Mucosa of stomach (tissue), 1 donor: ENCODE measurements at regions not wholly inside any gene's neighbourhood (a gene's known extent, or its start where the extent isn't known, plus 50 kb on each side); places are given as distances from the start of the nearest gene placed in this dataset.

Source experiments
- H3K27me3 ChIP-seq: one replicate; pipeline ENCODE4 v1.7.0; 2013; ENCODE audit warnings: mild to moderate bottlenecking, low read length; ENCODE audit not compliant: control insufficient read depth, insufficient read depth
- H3K36me3 ChIP-seq: one replicate; pipeline ENCODE4 v1.7.0; 2013; ENCODE audit warnings: low read length; ENCODE audit not compliant: control insufficient read depth, insufficient read depth
- H3K4me1 ChIP-seq: one replicate; pipeline ENCODE4 v1.7.0; 2013; ENCODE audit warnings: mild to moderate bottlenecking, low read length; ENCODE audit not compliant: control insufficient read depth, insufficient read depth
- H3K4me3 ChIP-seq: one replicate; pipeline ENCODE4 v1.7.0; 2013; ENCODE audit warnings: low read length
- H3K9ac ChIP-seq: one replicate; pipeline ENCODE4 v1.7.0; 2013; ENCODE audit warnings: mild to moderate bottlenecking, low read length, moderate library complexity
- H3K9me3 ChIP-seq: one replicate; pipeline ENCODE4 v1.7.0; 2013; ENCODE audit warnings: mild to moderate bottlenecking, low read length, moderate library complexity; ENCODE audit not compliant: control insufficient read depth
- donor health status: Pancreatic carcinoma.

DNA sequence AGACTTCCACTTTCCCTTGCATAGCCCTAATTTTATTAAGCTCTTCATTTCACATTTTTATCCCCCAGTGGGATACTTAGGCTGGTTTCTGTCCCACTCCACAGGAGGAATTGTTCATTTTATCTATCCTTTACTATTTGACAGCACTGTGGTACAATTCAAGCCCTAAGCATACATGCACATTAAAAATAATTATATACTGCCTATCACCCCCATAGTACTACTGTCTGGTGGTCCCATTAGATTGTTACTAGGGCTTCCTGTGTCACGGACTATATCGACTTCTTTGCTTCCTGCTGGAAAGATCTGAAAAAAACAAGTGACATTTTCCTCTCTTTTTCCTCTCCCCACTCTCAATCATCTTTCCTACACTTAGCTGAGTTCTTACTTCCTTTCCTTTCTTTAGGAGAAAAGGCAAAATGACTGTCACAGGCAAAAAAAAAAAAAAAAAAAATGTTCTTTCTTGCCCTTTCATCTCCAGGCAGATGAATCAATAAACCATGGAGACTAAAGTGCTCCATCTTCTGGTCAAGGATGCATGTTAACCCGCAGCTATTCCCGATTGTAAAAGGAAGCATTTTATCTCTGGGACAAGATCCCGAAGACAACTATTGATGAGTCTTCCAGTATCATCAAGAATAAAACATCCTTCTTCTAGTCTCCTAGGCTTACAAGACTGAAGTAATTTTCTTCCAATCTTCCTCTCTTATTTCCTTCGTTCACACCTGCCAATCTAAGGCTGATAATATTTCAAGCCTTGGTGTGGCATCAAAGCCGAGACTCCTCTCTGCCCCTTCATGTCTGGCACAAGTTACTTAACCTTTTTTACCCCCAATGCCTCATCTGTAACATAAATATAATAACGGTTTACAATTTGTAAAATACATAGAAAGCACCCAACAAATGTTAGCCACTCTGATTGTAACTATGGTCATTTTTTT lies 94.4 kb upstream of the PLEKHG7 start:
- no peaks in the 10 kb centered on the region for H3K27me3 ChIP-seq
- H3K4me1 ChIP-seq: no peaks in the 10 kb centered on the region
- H3K9ac ChIP-seq: no peak overlapping the region
- no peaks in the 10 kb centered on the region for H3K36me3 ChIP-seq
- H3K4me3 ChIP-seq: no peak overlapping the region
- H3K9me3 ChIP-seq: no peaks in the 10 kb centered on the region

DNA sequence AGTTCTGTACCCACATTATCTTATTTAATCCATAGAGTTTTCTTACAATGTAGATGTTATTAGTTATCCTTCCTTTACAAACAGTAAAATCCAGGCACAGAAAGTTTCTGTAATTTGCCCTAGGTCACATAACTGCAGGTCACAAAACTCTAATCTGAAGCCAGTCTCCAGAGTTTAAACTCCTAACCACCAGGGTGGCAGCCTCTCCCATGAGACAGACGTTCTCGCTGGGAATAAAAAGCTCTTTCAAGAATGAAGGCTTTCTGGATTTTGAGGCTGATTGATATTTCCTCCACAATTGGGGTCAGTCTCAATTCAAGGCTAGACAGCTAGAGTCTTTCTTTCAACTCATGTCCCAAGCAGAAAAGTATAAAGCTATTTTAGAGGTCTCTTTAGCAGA lies 95.8 kb upstream of the PLEKHG7 start:
- Histone ChIP-seq H3K27me3 (no peaks in the 10 kb centered on the region), H3K36me3 (no peaks in the 10 kb centered on the region), H3K4me3 (no peak overlapping the region), H3K9ac (no peak overlapping the region), H3K9me3 (no peaks in the 10 kb centered on the region), H3K4me1 (no peaks in the 10 kb centered on the region)

DNA sequence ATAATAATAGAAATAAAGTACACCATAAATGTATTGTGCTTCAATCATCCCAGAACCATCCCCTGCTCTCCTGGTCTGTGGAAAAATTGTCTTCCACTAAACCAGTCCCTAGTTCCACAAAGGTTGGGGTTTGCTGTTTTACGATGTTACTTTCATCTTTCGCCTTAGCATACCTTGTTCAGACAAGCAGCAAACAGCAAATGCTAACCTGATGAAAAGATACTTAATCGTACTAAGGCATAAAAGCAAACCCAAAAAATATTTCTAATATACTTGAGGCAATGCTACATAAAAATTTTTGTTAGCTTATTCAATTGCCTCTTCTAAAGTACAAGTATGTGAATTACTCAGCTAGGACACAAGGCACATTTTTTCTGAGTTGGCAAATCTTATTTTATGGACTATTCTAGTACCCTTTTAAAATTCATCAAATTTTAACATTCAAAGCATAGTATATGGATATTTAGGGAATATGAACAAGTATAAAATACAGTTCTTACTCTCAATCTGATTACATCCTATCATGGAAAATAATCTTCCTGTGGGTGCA lies 97.1 kb upstream of the PLEKHG7 start:
- no peaks in the 10 kb centered on the region for H3K4me1 ChIP-seq
- no peaks in the 10 kb centered on the region for H3K9me3 ChIP-seq
- H3K27me3 ChIP-seq: no peaks in the 10 kb centered on the region
- no peak overlapping the region for H3K9ac ChIP-seq
- no peaks in the 10 kb centered on the region for H3K36me3 ChIP-seq
- no peak overlapping the region for H3K4me3 ChIP-seq

DNA sequence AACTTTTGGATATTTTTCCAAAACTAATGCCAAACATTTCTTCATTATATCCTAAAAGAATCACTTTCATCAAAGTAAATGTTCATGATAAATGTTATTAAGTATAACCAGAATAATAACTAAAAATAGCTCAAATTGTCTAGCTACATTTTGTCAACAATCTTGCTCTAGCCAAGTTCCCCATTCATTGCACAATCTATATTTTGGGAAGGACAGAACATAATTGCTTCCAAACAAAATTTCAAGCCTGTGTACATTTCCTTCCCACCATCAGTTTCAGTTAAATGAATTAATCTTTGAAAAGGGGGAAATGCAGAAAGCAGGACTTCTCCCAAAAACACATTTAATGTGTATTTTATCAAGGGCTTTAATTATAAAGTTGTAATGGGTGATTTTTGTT lies 98.0 kb upstream of the PLEKHG7 start:
- H3K4me1 ChIP-seq: no peaks in the 10 kb centered on the region
- no peak overlapping the region for H3K9ac ChIP-seq
- no peaks in the 10 kb centered on the region for H3K36me3 ChIP-seq
- no peaks in the 10 kb centered on the region for H3K27me3 ChIP-seq
- H3K9me3 ChIP-seq: no peaks in the 10 kb centered on the region
- no peak overlapping the region for H3K4me3 ChIP-seq

DNA sequence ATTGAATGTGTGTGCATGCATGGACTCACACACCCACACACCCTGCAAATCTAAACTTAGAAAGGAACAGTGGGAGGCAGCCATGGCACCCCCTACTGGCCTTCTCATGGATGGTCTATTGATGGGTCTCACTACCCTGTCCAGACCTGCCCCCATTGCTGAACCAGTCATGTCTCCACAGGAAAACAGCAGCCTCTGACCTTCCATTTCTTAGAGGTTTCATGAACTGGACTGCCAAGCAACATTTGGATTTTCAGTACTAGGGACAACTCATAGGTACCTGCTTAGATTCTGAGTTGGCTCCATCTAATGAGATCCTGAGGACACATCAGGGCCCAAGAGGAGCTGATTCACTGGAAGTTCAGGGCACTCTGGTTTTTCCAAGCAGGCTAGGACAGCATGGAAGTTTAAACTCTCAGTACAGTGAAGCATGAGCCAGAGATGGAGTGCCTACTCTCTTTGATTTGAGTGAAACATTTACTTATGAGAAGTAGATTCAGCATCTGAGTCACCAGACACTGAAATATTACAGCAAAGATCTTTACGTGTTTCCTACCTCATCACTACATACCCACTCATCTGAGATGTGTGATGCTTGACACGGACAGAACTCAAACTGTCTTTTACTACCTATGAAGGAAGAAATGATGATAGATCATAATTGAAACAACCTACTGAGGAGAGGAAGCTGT lies 98.9 kb upstream of the PLEKHG7 start:
- Histone ChIP-seq H3K9me3 (no peaks in the 10 kb centered on the region), H3K4me1 (no peaks in the 10 kb centered on the region), H3K9ac (no peak overlapping the region), H3K36me3 (no peaks in the 10 kb centered on the region), H3K27me3 (no peaks in the 10 kb centered on the region), H3K4me3 (no peak overlapping the region)

DNA sequence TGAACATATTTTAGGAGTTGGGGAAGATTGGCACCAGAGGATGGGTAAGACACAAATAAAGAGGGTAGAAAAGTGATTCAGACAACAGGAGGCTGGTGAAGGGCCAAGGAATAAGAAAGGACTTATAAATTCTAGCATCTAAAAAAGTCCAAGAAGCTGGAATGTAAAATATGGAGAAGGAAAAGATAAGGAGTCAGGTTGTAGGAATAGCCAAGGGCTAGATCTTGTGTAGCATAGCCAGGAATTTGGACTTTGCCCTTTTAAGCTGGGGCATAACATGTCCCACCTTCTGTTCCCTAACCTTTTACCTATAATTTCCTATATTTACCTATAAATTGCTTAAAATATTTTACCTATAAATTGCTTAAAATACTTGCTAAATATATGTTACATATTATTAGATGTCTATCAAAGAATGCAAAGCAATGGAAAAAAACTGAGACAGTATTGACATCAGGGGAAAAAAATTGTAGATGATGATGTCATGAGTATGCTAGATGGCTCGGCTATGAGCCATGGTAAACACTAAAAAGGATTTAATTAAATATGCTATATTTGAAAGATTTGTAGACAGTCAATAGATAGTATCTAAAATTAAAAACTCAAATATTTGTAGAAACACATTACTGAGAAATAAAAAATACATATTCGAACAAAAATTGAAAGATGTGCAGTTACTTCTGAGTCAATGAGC lies 99.7 kb upstream of the PLEKHG7 start:
- Histone ChIP-seq H3K27me3 (no peaks in the 10 kb centered on the region), H3K4me1 (no peaks in the 10 kb centered on the region), H3K36me3 (no peaks in the 10 kb centered on the region), H3K9ac (no peak overlapping the region), H3K4me3 (no peak overlapping the region), H3K9me3 (no peaks in the 10 kb centered on the region)

DNA sequence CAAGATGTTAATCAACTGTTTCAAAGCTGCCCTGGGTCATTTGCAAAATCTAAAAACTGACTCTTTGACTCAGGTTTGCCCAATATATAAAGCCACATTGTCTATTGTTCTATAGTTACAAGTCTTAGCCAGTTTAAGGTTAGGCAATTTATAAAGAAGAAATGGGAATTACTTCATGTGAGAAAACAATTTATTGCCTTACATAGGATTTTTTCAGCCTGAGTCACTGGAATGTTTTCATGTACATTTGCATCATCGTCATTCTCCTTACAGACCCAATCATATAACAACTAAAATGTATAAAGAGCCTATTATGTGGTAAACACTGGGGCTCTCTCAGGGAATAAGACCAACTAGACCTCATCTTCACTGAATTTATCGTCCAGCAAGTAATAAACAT lies 100.3 kb upstream of the PLEKHG7 start:
- Histone ChIP-seq H3K4me3 (no peak overlapping the region), H3K36me3 (no peaks in the 10 kb centered on the region), H3K27me3 (no peaks in the 10 kb centered on the region), H3K9me3 (no peaks in the 10 kb centered on the region), H3K9ac (no peak overlapping the region), H3K4me1 (no peaks in the 10 kb centered on the region)

DNA sequence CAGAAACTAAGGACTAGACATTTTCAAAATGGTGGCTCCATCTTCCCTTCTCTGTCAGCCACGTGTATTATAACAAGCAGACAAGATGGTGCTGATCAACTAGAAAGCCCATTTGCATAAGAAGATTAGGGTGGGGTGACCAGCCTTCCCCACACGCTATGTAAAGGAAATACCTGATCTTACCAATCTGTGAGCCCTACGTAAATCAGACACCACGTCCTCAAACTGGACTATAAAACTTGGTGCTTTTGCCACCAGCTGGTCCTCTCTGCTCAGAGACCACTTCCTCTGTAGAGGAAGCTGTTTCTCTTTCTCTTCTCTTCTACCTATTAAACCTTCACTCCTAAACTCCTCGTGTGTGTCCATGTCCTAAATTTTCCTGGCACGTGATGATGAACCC lies 101.1 kb upstream of the PLEKHG7 start:
- Histone ChIP-seq H3K4me1 (no peaks in the 10 kb centered on the region), H3K9ac (no peak overlapping the region), H3K9me3 (no peaks in the 10 kb centered on the region), H3K27me3 (no peaks in the 10 kb centered on the region), H3K36me3 (no peaks in the 10 kb centered on the region), H3K4me3 (no peak overlapping the region)

DNA sequence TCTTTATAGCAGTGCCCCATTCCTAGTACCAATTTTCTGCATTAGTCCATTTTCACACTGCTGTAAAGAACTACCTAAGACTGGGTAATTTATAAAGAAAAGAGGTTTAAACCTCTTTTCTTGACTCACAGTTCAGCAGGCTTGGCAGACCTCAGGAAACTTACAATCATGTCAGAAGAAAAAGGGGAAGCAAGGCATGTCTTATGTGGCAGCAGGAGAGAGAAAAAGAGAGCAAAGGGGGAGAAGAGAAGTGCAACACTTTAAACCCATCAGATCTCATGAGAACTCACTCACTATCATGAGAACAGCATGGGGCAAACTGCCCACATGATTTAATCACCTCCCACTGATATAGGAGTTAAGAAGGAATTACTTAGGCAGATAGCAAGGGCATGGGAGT lies 101.6 kb upstream of the PLEKHG7 start:
- Histone ChIP-seq H3K27me3 (no peaks in the 10 kb centered on the region), H3K36me3 (no peaks in the 10 kb centered on the region), H3K4me1 (no peaks in the 10 kb centered on the region), H3K9me3 (no peaks in the 10 kb centered on the region), H3K9ac (no peak overlapping the region), H3K4me3 (no peak overlapping the region)

DNA sequence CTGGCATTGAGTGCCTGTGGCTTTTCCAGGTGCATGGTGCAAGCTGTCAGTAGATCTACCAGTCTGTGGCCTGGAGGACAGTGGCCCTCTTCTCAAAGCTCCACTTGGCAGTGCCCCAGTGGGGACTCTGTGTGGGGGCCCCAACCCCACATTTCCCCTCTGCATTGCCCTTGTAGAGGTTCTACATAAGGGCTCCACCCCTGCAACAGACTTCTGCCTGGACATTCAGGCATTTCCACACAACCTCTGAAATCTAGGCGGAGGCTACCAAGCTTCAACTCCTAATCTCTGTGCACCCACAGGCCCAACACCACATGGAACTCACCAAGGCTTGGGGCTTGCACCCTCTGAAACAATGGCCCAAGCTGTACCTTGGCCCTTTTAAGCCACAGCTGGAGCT lies 102.7 kb upstream of the PLEKHG7 start:
- no peaks in the 10 kb centered on the region for H3K36me3 ChIP-seq
- H3K9ac ChIP-seq: no peak overlapping the region
- no peaks in the 10 kb centered on the region for H3K27me3 ChIP-seq

DNA sequence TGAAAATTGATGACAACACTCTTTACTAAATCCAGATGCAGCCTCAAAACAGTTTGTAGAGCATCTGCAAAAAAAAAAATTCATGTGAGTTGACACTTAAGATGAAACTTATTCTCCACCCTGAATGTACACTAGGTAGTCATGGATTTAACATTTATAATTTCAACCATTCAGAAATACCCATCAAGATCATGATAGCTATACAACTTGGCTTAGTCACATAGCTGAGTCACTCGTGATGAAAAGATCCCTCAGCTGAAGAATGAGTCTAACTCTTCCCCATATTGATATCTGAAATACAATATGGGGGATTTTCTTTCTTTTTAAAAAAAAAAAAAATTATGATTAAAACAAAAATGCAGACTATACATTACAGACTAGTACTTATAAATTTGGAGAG lies 104.8 kb upstream of the PLEKHG7 start:
- Histone ChIP-seq H3K9me3 (no peaks in the 10 kb centered on the region), H3K36me3 (no peaks in the 10 kb centered on the region), H3K9ac (no peak overlapping the region), H3K4me1 (no peaks in the 10 kb centered on the region), H3K27me3 (no peaks in the 10 kb centered on the region), H3K4me3 (no peak overlapping the region)

More for the DNA sequence above, 102.7 kb upstream of the PLEKHG7 start:
- no peaks in the 10 kb centered on the region for H3K9me3 ChIP-seq
- H3K4me1 ChIP-seq: no peaks in the 10 kb centered on the region
- no peak overlapping the region for H3K4me3 ChIP-seq

DNA sequence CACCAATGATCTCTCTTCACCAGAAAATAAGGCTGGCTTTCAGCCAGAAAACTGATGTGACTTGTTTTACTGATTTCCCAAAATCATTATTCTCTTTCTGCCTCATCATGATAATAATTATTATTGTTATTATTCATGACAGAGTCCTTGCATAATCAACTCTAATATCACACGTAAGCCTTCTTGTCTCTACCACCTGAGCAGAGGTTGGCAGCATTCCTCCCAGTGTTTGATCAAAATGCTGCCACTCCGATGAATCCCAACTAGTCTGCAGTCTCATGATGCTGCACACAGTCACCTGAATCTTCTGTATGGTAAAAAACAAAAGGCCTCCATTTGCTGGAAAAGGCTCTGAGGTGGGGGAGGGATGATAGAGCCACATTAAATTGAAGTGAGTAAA lies 105.7 kb upstream of the PLEKHG7 start:
- Histone ChIP-seq H3K9me3 (no peaks in the 10 kb centered on the region), H3K36me3 (no peaks in the 10 kb centered on the region), H3K9ac (no peak overlapping the region), H3K4me1 (no peaks in the 10 kb centered on the region), H3K4me3 (no peak overlapping the region), H3K27me3 (no peaks in the 10 kb centered on the region)
